Tibial nerve (tissue), 4 donors: ENCODE measurements at regions not wholly inside any gene's neighbourhood (a gene's known extent, or its start where the extent isn't known, plus 50 kb on each side); places are given as distances from the start of the nearest gene placed in this dataset.

Experiments
- DNase-seq, 2 donors: peaks; one replicate each; pipeline ENCODE4 v3.0.0-alpha.2; 2019; ENCODE audit warnings: low spot score in 2 of 2
- H3K27ac ChIP-seq, 4 donors: fragments of 200-600 bp; sonication (generic) in 3 of 4; one replicate each; pipeline ENCODE4 v1.5.1; 2017 to 2019; ENCODE audit warnings: mild to moderate bottlenecking in 1 of 4
- H3K27me3 ChIP-seq, 2 donors: fragments of 200-600 bp; sonication (generic) in 1 of 2; one replicate each; pipeline versions ENCODE4 v1.5.1 to v1.6.0; 2017 to 2019
- H3K36me3 ChIP-seq, 3 donors: fragments of 200-600 bp; sonication (generic); one replicate each; pipeline ENCODE4 v1.5.1; 2018 to 2019
- H3K4me1 ChIP-seq, 4 donors: fragments of 200-600 bp; sonication (generic) in 3 of 4; one replicate each; pipeline ENCODE4 v1.5.1; 2017 to 2019
- H3K4me3 ChIP-seq, 4 donors: fragments of 200-600 bp; sonication (generic) in 3 of 4; one replicate each; pipeline ENCODE4 v1.5.1; 2017 to 2019; ENCODE audit warnings: mild to moderate bottlenecking in 1 of 4, moderate library complexity in 1 of 4
- H3K9me3 ChIP-seq, 4 donors: fragments of 200-600 bp; sonication (generic) in 3 of 4; one replicate each; pipeline ENCODE4 v1.5.1; 2017 to 2019
- EP300 ChIP-seq, 2 donors: sonication (generic); formaldehyde crosslinking; IDR thresholded peaks; one replicate each; pipeline ENCODE4 v1.6.1; 2017; ENCODE audit warnings: antibody characterized with exemption in 2 of 2, mild to moderate bottlenecking in 1 of 2
- POLR2A ChIP-seq, 2 donors: fragments of 450-650 bp; IDR thresholded peaks; one replicate each; pipeline ENCODE4 v1.6.1; 2017; ENCODE audit warnings: antibody characterized with exemption in 2 of 2, mild to moderate bottlenecking in 2 of 2, moderate library complexity in 2 of 2
- WGBS, 2 donors: methylation state at CpG; one replicate each; pipeline ENCODE4 v1.1.5; 2018; 5-methylcytosine and 5-hydroxymethylcytosine counted together
- TF ChIP-seq, protein P1 (sequence below), 5 experiments: fragments of 200-600 bp in 3 of 5; fragments of 450-650 bp in 2 of 5; sonication (generic) in 3 of 5; IDR thresholded peaks; one replicate each; pipeline ENCODE4 v1.5.1; 2016 to 2019; ENCODE audit warnings: antibody characterized with exemption in 5 of 5, mild to moderate bottlenecking in 3 of 5, moderate library complexity in 2 of 5

DNA sequence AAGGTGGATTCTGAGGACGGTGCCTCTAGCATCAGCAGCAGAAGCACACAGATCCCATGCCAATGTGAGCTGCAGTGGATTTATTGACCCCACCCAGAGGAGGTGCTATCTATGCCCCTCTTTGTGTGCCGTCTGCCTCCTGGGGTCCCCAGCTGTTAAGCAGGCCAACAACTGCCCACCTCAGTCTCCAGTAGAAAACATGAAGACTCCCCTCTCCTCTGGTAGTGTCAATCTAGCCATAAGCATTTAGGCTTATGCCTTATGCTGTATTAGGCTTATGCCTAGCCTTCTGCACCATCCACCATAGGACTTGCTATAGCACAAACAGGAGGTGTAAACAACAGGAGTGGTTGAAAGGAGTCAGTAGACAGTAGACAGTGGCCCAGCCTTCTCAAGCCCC lies 417.9 kb upstream of the C16orf82 start:
- 27 to 40% methylated on average over 2 of the region's 2 CpGs for WGBS, 2 donors
- DNase-seq, result no peak
- no peak overlapping the region for H3K27ac ChIP-seq
- peaks cover 0 to 7% (median 0%) of the 10 kb centered on the region in 4 donors for H3K4me1 ChIP-seq
- no peak overlapping the region for H3K4me3 ChIP-seq
- no peaks in the 10 kb centered on the region for H3K36me3 ChIP-seq
- no peaks in the 10 kb centered on the region for H3K9me3 ChIP-seq
- TF ChIP-seq EP300 (IDR thresholded peaks at IDR 0.05), result no peak
- no peaks in the 10 kb centered on the region for H3K27me3 ChIP-seq

DNA sequence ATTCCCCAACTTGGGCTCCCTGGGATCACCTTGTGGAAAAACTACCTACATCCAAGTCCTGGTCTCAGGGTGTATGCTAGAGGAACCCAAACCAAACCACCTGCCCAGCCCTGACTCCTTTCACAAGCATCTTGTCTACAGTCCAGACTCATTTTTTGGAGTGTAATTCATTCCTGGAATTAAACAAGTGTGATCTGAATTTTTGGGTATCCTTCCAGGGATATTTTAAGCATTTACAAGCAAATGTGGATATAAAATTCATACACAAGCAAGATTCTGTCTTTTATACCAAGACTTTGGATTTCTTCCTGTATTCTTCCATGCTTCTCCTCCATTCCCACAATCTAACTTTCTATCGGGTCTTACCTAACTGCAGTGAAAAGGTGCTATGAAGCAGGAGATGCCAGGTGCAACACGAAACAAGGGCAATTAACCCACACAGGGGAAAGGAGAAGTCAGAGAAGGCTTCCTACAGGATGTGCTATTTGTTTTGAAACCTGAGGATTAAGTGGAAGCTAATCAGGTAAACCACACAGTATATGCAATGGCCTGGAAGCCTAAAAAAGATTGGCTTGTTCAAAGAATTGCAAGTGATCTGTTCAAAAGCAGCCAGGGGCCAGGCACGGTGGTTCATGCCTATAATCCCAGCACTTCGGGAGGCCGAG lies 417.2 kb upstream of the C16orf82 start:
- Histone ChIP-seq H3K9me3 (no peaks in the 10 kb centered on the region), H3K4me3 (no peak overlapping the region), H3K27ac (no peak overlapping the region), H3K36me3 (no peaks in the 10 kb centered on the region), H3K27me3 (no peaks in the 10 kb centered on the region), H3K4me1 (peaks cover 0 to 7% (median 0%) of the 10 kb centered on the region in 4 donors)
- 75 to 84% methylated on average over 5 of the region's 5 CpGs for WGBS, 2 donors
- no peak for DNase-seq
- TF ChIP-seq EP300 (IDR thresholded peaks at IDR 0.05) (no peak), POLR2A (IDR thresholded peaks at IDR 0.05) (no peak)
- TF ChIP-seq, protein P1, sequence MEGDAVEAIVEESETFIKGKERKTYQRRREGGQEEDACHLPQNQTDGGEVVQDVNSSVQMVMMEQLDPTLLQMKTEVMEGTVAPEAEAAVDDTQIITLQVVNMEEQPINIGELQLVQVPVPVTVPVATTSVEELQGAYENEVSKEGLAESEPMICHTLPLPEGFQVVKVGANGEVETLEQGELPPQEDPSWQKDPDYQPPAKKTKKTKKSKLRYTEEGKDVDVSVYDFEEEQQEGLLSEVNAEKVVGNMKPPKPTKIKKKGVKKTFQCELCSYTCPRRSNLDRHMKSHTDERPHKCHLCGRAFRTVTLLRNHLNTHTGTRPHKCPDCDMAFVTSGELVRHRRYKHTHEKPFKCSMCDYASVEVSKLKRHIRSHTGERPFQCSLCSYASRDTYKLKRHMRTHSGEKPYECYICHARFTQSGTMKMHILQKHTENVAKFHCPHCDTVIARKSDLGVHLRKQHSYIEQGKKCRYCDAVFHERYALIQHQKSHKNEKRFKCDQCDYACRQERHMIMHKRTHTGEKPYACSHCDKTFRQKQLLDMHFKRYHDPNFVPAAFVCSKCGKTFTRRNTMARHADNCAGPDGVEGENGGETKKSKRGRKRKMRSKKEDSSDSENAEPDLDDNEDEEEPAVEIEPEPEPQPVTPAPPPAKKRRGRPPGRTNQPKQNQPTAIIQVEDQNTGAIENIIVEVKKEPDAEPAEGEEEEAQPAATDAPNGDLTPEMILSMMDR (IDR thresholded peaks at IDR 0.05), result no peak

DNA sequence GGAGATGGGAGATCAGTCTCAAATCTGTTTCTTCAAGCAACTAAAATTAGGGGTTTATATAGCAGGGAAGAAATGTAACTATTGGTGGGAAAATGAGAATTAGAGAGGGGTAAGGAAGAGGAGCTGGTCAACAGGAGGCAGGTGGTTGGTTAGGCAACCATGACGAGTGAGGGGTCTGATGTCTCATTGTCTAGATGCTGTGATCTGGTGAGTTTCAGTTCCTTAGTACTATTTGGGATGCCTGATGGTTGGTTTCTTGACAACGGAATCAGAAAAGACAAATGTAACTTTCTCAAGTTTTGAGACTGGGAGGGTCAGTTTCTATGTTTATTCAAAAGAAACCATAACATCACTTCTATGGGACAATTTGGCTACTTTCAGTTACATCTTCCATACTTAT lies 415.3 kb upstream of the C16orf82 start:
- H3K27me3 ChIP-seq, result no peaks in the 10 kb centered on the region
- no peak overlapping the region for H3K4me3 ChIP-seq
- H3K4me1 ChIP-seq, result no peaks in the 10 kb centered on the region
- H3K36me3 ChIP-seq, result no peaks in the 10 kb centered on the region
- H3K9me3 ChIP-seq, result no peaks in the 10 kb centered on the region
- no peak overlapping the region for H3K27ac ChIP-seq
- TF ChIP-seq, protein P1 (IDR thresholded peaks at IDR 0.05), result no peak
- TF ChIP-seq POLR2A (IDR thresholded peaks at IDR 0.05) (no peak), EP300 (IDR thresholded peaks at IDR 0.05) (no peak)
- 77 to 84% methylated on average over 2 of the region's 2 CpGs for WGBS, 2 donors
- DNase-seq, result no peak

DNA sequence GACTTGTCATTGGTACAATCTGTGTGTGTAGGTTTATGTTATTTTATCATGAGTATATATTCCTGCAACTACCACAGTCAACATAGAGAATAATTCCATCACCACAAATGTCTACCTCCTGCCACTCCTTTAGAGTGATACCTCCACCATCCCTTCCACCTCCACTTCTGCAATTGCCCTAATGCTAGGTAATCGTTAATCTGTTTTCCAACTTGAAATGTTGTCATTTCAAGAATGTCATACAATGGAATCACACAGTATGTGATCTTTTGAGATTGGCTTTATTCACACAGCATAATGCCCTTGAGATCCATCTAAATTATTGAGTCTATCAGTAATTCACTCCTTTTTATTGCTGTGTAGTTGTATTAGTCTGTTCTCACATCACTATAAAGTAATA lies 414.8 kb upstream of the C16orf82 start:
- H3K27me3 ChIP-seq, result no peaks in the 10 kb centered on the region
- 90 to 91% methylated on average over 1 of the region's 1 CpG for WGBS, 2 donors
- H3K4me3 ChIP-seq, result no peak overlapping the region
- H3K36me3 ChIP-seq, result no peaks in the 10 kb centered on the region
- DNase-seq, result no peak
- no peaks in the 10 kb centered on the region for H3K4me1 ChIP-seq
- no peaks in the 10 kb centered on the region for H3K9me3 ChIP-seq
- H3K27ac ChIP-seq, result no peak overlapping the region
- TF ChIP-seq, protein P1 (IDR thresholded peaks at IDR 0.05), result no peak
- TF ChIP-seq EP300 (IDR thresholded peaks at IDR 0.05) (no peak), POLR2A (IDR thresholded peaks at IDR 0.05) (no peak)

- no peak for DNase-seq
- Histone ChIP-seq H3K4me1 (no peaks in the 10 kb centered on the region), H3K27ac (no peak overlapping the region), H3K9me3 (peaks cover 0 to 4% (median 0%) of the 10 kb centered on the region in 4 donors), H3K36me3 (no peaks in the 10 kb centered on the region), H3K4me3 (no peak overlapping the region), H3K27me3 (no peaks in the 10 kb centered on the region)
- TF ChIP-seq POLR2A (IDR thresholded peaks at IDR 0.05) (no peak), EP300 (IDR thresholded peaks at IDR 0.05) (no peak)
- TF ChIP-seq, protein P1 (IDR thresholded peaks at IDR 0.05), result no peak
- 80 to 81% methylated on average over 2 of the region's 2 CpGs for WGBS, 2 donors
Measured at GRCh38 chr16:26658486-26658885, 408.2 kb upstream of the C16orf82 start.
